ENCODE measurements at regions not wholly inside any gene's neighbourhood (a gene's known extent, or its start where the extent isn't known, plus 50 kb on each side); places are given as distances from the start of the nearest gene placed in this dataset.

- TF ChIP-seq HMGXB3 (CRISPR knock-in tag; IDR thresholded peaks at IDR 0.05; ENCODE audit: borderline replicate concordance) (no peak), ZNF530 (CRISPR knock-in tag; IDR thresholded peaks at IDR 0.05; ENCODE audit: low read depth) (no peak), ISX (CRISPR knock-in tag; conservative IDR thresholded peaks at IDR 0.05) (no peak), PPARG (CRISPR knock-in tag; conservative IDR thresholded peaks at IDR 0.05) (no peak), SRF (IDR thresholded peaks at IDR 0.05; ENCODE audit: low read depth, low read length) (no peak), ZNF850 (CRISPR knock-in tag; conservative IDR thresholded peaks at IDR 0.05) (no peak), ZNF614 (CRISPR knock-in tag; IDR thresholded peaks at IDR 0.05; ENCODE audit: borderline replicate concordance) (0 out of 2 replicates have a peak, but pooled peaks have one; percentile 28), ZNF446 (CRISPR knock-in tag; IDR thresholded peaks at IDR 0.05) (no peak), SALL1 (CRISPR knock-in tag; IDR thresholded peaks at IDR 0.05) (peak; percentile 13; the same call in 1 of the 2 replicates), MTA3 (CRISPR knock-in tag; IDR thresholded peaks at IDR 0.05) (no peak), JDP2 (CRISPR knock-in tag; IDR thresholded peaks at IDR 0.05; ENCODE audit: borderline replicate concordance) (no peak), ZNF3 (CRISPR knock-in tag; IDR thresholded peaks at IDR 0.05) (no peak), HNRNPL (IDR thresholded peaks at IDR 0.05; ENCODE audit: low read depth, low read length) (no peak), RNF219 (CRISPR knock-in tag; IDR thresholded peaks at IDR 0.05) (no peak), ZSCAN22 (CRISPR knock-in tag; IDR thresholded peaks at IDR 0.05) (no peak), ZNF207 (IDR thresholded peaks at IDR 0.05; ENCODE audit: borderline replicate concordance) (no peak)
Measured at GRCh38 chr19:5253406-5254110, 87.1 kb downstream of the PTPRS start (continued).

Measured in HepG2 (cell line).